GM23338 (cell line): ENCODE measurements at regions not wholly inside any gene's neighbourhood (a gene's known extent, or its start where the extent isn't known, plus 50 kb on each side); places are given as distances from the start of the nearest gene placed in this dataset.

ENCODE experiments used
- STAT1 ChIP-seq: IDR thresholded peaks from one replicate; pipeline ENCODE4 v1.6.1; 2016; ENCODE audit warnings: antibody characterized with exemption; ENCODE audit not compliant: unreplicated experiment
- TF ChIP-seq, protein P1 (sequence below): IDR thresholded peaks from one replicate; pipeline ENCODE4 v1.6.1; 2018; ENCODE audit warnings: antibody characterized with exemption; ENCODE audit not compliant: unreplicated experiment
- TF ChIP-seq, protein P2 (sequence below), 2 experiments: fragments of 200-600 bp in 1 of 2; sonication (generic) in 1 of 2; conservative IDR thresholded peaks; 2 replicates each; pipeline versions ENCODE4 v1.5.1 to v1.6.1; 2016 to 2017; ENCODE audit warnings: antibody characterized with exemption in 2 of 2, low read depth in 2 of 2, mild to moderate bottlenecking in 2 of 2, moderate library complexity in 1 of 2

DNA sequence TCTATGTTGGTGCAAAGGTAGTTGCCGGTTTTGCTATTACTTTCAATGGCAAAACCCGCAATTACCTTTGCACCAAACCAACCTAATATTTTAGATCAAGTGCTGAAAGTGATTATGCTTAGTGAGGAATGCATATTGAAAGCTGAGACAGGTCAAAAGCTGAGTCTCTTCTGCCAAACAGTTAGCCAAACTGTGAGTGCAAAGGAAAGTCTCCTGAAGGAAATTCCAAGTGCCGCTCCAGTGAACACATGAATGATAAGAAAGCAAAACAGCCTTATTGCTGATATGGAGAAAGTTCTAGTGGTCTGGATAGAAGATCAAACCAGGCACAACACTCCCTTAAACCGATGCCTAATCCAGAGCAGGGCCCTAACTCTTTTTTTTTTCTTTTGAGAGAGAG is 83.1 kb upstream of the ERRFI1 start:
- TF ChIP-seq, protein P1, sequence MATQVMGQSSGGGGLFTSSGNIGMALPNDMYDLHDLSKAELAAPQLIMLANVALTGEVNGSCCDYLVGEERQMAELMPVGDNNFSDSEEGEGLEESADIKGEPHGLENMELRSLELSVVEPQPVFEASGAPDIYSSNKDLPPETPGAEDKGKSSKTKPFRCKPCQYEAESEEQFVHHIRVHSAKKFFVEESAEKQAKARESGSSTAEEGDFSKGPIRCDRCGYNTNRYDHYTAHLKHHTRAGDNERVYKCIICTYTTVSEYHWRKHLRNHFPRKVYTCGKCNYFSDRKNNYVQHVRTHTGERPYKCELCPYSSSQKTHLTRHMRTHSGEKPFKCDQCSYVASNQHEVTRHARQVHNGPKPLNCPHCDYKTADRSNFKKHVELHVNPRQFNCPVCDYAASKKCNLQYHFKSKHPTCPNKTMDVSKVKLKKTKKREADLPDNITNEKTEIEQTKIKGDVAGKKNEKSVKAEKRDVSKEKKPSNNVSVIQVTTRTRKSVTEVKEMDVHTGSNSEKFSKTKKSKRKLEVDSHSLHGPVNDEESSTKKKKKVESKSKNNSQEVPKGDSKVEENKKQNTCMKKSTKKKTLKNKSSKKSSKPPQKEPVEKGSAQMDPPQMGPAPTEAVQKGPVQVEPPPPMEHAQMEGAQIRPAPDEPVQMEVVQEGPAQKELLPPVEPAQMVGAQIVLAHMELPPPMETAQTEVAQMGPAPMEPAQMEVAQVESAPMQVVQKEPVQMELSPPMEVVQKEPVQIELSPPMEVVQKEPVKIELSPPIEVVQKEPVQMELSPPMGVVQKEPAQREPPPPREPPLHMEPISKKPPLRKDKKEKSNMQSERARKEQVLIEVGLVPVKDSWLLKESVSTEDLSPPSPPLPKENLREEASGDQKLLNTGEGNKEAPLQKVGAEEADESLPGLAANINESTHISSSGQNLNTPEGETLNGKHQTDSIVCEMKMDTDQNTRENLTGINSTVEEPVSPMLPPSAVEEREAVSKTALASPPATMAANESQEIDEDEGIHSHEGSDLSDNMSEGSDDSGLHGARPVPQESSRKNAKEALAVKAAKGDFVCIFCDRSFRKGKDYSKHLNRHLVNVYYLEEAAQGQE, result no peak
- TF ChIP-seq, protein P2, sequence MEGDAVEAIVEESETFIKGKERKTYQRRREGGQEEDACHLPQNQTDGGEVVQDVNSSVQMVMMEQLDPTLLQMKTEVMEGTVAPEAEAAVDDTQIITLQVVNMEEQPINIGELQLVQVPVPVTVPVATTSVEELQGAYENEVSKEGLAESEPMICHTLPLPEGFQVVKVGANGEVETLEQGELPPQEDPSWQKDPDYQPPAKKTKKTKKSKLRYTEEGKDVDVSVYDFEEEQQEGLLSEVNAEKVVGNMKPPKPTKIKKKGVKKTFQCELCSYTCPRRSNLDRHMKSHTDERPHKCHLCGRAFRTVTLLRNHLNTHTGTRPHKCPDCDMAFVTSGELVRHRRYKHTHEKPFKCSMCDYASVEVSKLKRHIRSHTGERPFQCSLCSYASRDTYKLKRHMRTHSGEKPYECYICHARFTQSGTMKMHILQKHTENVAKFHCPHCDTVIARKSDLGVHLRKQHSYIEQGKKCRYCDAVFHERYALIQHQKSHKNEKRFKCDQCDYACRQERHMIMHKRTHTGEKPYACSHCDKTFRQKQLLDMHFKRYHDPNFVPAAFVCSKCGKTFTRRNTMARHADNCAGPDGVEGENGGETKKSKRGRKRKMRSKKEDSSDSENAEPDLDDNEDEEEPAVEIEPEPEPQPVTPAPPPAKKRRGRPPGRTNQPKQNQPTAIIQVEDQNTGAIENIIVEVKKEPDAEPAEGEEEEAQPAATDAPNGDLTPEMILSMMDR (conservative IDR thresholded peaks at IDR 0.05; ENCODE audit: low read depth in 2 of 2), result no peak
- TF ChIP-seq STAT1, result no peak
